Ishikawa (cell line): ENCODE measurements at regions not wholly inside any gene's neighbourhood (a gene's known extent, or its start where the extent isn't known, plus 50 kb on each side); places are given as distances from the start of the nearest gene placed in this dataset.

Source experiments
- CEBPB ChIP-seq: IDR thresholded peaks from 2 replicates; pipeline ENCODE4 v1.6.1; 2012
- CREB1 ChIP-seq: IDR thresholded peaks from 2 replicates; pipeline ENCODE4 v1.6.1; 2012; ENCODE audit warnings: low read depth
- EGR1 ChIP-seq: IDR thresholded peaks from 2 replicates; pipeline ENCODE4 v1.6.1; 2012
- EP300 ChIP-seq: IDR thresholded peaks from 2 replicates; pipeline ENCODE4 v1.6.1; 2012; ENCODE audit warnings: borderline replicate concordance
- FOXM1 ChIP-seq: IDR thresholded peaks from 2 replicates; pipeline ENCODE4 v1.6.1; 2012; ENCODE audit warnings: low read depth, borderline replicate concordance
- NFIC ChIP-seq: IDR thresholded peaks from 2 replicates; pipeline ENCODE4 v1.6.1; 2012
- RAD21 ChIP-seq: IDR thresholded peaks from 2 replicates; pipeline ENCODE4 v1.6.1; 2012; ENCODE audit warnings: low read depth
- TAF1 ChIP-seq: IDR thresholded peaks from 2 replicates; pipeline ENCODE4 v1.6.1; 2012; ENCODE audit warnings: low read depth, mild to moderate bottlenecking
- TCF12 ChIP-seq: IDR thresholded peaks from 2 replicates; pipeline ENCODE4 v1.6.1; 2012; ENCODE audit warnings: low read depth
- TEAD4 ChIP-seq: IDR thresholded peaks from 2 replicates; pipeline ENCODE4 v1.6.1; 2012
- USF1 ChIP-seq: IDR thresholded peaks from 2 replicates; pipeline ENCODE4 v1.6.1; 2012
- YY1 ChIP-seq: IDR thresholded peaks from 2 replicates; pipeline ENCODE4 v1.6.1; 2012; ENCODE audit warnings: low read depth
- ZBTB7A ChIP-seq: IDR thresholded peaks from 2 replicates; pipeline ENCODE4 v1.6.1; 2012; ENCODE audit warnings: low read depth
- TF ChIP-seq, protein P1 (sequence below): IDR thresholded peaks from 2 replicates; pipeline ENCODE4 v1.6.1; 2012
- TF ChIP-seq, protein P2 (sequence below): IDR thresholded peaks from 2 replicates; pipeline ENCODE4 v1.6.1; 2012; ENCODE audit warnings: low read depth, mild to moderate bottlenecking

GRCh38 chr2:36168115-36168514, 187.5 kb upstream of the CRIM1 start:
- no peak for TF ChIP-seq YY1
- no peak for TF ChIP-seq CEBPB
- no peak for TF ChIP-seq CREB1
- TF ChIP-seq TEAD4: no peak
- no peak for TF ChIP-seq ZBTB7A

DNA sequence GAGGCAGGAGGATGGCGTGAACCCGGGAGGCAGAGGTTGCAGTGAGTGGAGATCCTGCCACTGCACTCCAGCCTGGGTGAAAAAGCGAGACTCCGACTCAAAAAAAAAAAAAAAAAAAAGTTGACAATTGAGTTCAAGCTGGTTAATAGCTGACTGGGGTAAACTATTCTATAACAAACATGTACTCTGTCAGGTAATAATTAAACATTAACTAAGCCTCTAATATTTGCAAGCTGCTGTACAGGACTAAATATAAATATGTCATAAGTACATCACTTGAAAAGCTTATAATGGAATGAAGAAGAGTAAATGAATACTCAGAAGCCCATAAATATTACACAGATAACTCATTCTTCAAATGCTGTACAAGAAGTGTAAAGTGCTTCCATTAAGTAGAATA, 190.4 kb upstream of the CRIM1 start:
- TF ChIP-seq CREB1: no peak
- TF ChIP-seq, protein P1, sequence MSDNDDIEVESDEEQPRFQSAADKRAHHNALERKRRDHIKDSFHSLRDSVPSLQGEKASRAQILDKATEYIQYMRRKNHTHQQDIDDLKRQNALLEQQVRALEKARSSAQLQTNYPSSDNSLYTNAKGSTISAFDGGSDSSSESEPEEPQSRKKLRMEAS: no peak
- TF ChIP-seq, protein P2, sequence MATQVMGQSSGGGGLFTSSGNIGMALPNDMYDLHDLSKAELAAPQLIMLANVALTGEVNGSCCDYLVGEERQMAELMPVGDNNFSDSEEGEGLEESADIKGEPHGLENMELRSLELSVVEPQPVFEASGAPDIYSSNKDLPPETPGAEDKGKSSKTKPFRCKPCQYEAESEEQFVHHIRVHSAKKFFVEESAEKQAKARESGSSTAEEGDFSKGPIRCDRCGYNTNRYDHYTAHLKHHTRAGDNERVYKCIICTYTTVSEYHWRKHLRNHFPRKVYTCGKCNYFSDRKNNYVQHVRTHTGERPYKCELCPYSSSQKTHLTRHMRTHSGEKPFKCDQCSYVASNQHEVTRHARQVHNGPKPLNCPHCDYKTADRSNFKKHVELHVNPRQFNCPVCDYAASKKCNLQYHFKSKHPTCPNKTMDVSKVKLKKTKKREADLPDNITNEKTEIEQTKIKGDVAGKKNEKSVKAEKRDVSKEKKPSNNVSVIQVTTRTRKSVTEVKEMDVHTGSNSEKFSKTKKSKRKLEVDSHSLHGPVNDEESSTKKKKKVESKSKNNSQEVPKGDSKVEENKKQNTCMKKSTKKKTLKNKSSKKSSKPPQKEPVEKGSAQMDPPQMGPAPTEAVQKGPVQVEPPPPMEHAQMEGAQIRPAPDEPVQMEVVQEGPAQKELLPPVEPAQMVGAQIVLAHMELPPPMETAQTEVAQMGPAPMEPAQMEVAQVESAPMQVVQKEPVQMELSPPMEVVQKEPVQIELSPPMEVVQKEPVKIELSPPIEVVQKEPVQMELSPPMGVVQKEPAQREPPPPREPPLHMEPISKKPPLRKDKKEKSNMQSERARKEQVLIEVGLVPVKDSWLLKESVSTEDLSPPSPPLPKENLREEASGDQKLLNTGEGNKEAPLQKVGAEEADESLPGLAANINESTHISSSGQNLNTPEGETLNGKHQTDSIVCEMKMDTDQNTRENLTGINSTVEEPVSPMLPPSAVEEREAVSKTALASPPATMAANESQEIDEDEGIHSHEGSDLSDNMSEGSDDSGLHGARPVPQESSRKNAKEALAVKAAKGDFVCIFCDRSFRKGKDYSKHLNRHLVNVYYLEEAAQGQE: no peak
- no peak for TF ChIP-seq CEBPB
- TF ChIP-seq TAF1: no peak
- TF ChIP-seq YY1: no peak
- TF ChIP-seq TCF12: no peak
- no peak for TF ChIP-seq TEAD4

- TF ChIP-seq YY1 (no peak), USF1 (no peak), EP300 (no peak), ZBTB7A (no peak), CEBPB (no peak), TEAD4 (no peak), NFIC (no peak), TAF1 (no peak)
- TF ChIP-seq, protein P1: no peak
Observed at GRCh38 chr2:36163520-36164254, 191.9 kb upstream of the CRIM1 start.

- TF ChIP-seq CEBPB (no peak), EP300 (no peak), NFIC (no peak)
- TF ChIP-seq, protein P2: no peak
Observed at GRCh38 chr2:36147670-36148390, 207.7 kb upstream of the CRIM1 start.

DNA sequence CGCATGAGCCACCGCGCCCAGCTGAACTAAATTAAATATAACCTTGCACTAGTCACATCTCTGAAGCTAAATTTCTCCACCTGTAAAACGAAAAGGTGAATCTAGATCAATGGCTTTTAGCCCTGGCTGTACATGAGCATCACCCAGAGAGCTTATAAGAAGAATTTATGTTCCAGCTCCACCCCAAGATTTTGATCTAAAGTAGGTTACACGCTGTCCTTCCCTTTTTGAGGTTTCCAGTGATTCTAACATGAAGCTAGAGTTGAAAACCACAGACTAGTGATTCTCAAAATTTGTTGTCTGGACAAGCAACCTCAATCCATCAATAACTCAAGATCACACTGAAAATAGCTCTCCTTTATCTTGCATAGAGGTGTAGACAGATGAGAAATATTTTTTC, 208.8 kb upstream of the CRIM1 start:
- no peak for TF ChIP-seq CEBPB
- TF ChIP-seq, protein P1: no peak
- TF ChIP-seq CREB1: no peak
- TF ChIP-seq EGR1: no peak
- TF ChIP-seq TEAD4: no peak
- TF ChIP-seq YY1: no peak
- TF ChIP-seq USF1: no peak
- TF ChIP-seq TCF12: no peak
- no peak for TF ChIP-seq ZBTB7A
- TF ChIP-seq, protein P2: no peak
- TF ChIP-seq NFIC: no peak
- TF ChIP-seq FOXM1: no peak
- no peak for TF ChIP-seq EP300
- no peak for TF ChIP-seq RAD21
- TF ChIP-seq TAF1: no peak
